NB4 (cell line): ENCODE measurements at regions not wholly inside any gene's neighbourhood (a gene's known extent, or its start where the extent isn't known, plus 50 kb on each side); places are given as distances from the start of the nearest gene placed in this dataset.

Experiments used
- DNase-seq: peaks from one replicate; pipeline ENCODE4 v3.0.0; 2010; ENCODE audit warnings: low read depth
- H3K4me3 ChIP-seq: one replicate; pipeline ENCODE4 v1.5.1; 2011; ENCODE audit warnings: mild to moderate bottlenecking, low read depth, low read length, moderate library complexity
- CTCF ChIP-seq: IDR thresholded peaks from one replicate; pipeline ENCODE4 v1.5.1; 2012; ENCODE audit warnings: low read depth, low read length
- MYC ChIP-seq: IDR thresholded peaks from 2 replicates; pipeline ENCODE4 v1.6.1; 2011; ENCODE audit warnings: low read depth, low read length
- POLR2A ChIP-seq: IDR thresholded peaks from 2 replicates; pipeline ENCODE4 v1.6.1; 2011; ENCODE audit warnings: mild to moderate bottlenecking; ENCODE audit not compliant: insufficient read length; ENCODE audit errors: extremely low read depth
- TF ChIP-seq, protein P1 (sequence below): IDR thresholded peaks from 2 replicates; pipeline ENCODE4 v1.6.1; 2011; ENCODE audit warnings: low read depth, low read length

DNA sequence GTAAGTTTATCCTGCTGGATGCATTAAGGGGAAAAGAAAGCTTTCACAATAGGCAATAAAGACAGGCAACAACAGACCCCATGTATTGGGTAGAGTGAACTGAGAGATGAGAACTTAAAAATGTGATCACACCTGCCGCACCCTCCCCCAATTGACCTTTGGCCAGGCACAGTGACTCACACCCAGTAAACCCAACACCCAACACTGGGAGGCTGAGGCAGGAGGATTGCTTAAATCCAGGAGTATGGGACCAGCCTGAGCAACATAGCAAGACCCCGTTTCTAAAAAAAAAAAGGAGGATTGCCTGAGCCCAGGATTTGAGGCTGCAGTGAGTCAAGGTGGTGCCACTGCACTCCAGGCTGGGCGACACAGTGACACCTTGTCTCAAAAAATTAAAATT, 86.9 kb downstream of the MPP7 start:
- TF ChIP-seq, protein P1, sequence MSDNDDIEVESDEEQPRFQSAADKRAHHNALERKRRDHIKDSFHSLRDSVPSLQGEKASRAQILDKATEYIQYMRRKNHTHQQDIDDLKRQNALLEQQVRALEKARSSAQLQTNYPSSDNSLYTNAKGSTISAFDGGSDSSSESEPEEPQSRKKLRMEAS: no peak
- TF ChIP-seq CTCF: no peak
- no peak for TF ChIP-seq MYC
- TF ChIP-seq POLR2A: no peak
- H3K4me3 ChIP-seq: no peak overlapping the region
- DNase-seq: no peak

GRCh38 chr10:28214219-28214618, 88.6 kb downstream of the MPP7 start:
- H3K4me3 ChIP-seq: no peak overlapping the region
- no peak for DNase-seq
- no peak for TF ChIP-seq POLR2A
- TF ChIP-seq, protein P1: no peak

- no peak overlapping the region for H3K4me3 ChIP-seq
- TF ChIP-seq POLR2A: no peak
- DNase-seq: no peak
These were observed 91.1 kb downstream of the MPP7 start for GRCh38 chr10:28211759-28212158.

- DNase-seq: no peak
- no peak overlapping the region for H3K4me3 ChIP-seq
- TF ChIP-seq CTCF (no peak), POLR2A (no peak), MYC (no peak)
- TF ChIP-seq, protein P1: no peak
These were observed 95.1 kb downstream of the MPP7 start for GRCh38 chr10:28207799-28208198.

GRCh38 chr10:28202941-28203352, 99.9 kb downstream of the MPP7 start:
- TF ChIP-seq MYC: no peak
- TF ChIP-seq, protein P1: no peak
- TF ChIP-seq CTCF: no peak
- no peak for TF ChIP-seq POLR2A
- H3K4me3 ChIP-seq: no peak overlapping the region
- DNase-seq: no peak

DNA sequence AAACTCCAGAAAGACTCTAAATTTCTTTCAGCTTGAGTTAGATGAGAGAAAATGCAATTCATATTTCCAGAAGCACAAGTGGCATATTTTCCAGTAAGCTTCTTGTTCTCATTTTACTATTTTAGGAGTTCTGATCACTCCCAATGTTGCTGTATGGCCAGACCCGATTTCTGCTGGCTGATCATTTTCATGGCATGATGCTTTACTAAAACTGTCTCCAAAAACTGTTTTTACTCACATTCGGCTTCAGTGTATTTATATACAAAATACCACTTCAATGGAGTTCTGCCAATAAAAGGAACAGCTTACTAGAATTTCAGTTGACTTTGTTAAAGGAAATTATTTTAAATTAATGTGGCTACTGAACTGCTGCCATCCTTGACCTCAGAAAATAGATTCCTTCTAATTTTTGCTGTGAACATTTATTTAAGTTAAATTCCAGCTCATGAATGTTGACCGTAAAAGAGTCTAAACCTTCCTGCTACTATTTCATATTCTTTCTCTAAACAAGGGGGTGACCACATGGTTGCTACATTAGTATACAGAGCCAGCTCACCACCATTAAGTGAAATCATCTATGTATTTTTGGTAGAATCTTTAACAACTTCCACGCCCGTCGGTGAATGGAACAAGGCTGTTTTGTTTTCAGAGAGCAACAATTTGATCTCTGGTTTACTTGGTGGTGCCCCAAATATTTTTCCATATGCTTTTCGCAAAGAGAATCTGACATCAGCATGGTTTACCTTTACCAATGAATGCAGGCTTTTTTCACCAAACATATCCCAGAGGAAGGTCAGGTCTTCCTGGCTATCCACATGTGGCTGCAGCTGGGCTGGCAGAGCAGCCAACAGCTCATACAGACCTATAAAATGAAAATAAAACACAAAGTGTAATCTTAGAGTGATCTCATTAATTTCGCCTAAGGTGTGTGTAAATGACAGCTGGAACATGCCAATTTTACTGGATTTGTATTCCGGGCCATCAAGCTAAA, 101.2 kb downstream of the MPP7 start:
- no peak overlapping the region for H3K4me3 ChIP-seq
- TF ChIP-seq, protein P1: no peak
- TF ChIP-seq POLR2A (no peak), CTCF (no peak), MYC (no peak)
- no peak for DNase-seq

DNA sequence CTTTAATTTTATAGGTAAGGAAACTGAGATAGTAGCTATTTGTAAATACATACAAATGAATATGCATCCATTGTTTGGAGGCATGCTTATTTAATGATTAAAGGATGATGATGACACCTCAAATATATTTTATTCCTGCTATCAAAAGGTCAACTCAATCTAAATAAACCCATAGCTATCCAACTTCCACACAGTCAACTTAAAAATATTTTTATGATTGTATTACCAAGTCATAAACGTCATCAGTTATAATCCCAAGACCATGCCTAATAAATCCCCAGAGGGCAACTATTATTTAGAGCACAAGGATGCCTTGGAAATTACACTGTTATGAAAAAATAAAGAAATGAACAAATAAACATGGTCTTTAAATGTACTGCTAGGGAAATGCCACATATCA, 102.1 kb downstream of the MPP7 start:
- DNase-seq: no peak
- no peak for TF ChIP-seq POLR2A
- no peak for TF ChIP-seq CTCF
- no peak for TF ChIP-seq MYC
- TF ChIP-seq, protein P1: no peak

More for the DNA sequence above, 102.1 kb downstream of the MPP7 start:
- no peak overlapping the region for H3K4me3 ChIP-seq
